Glutamatergic neuron (in vitro differentiated cells): ENCODE measurements at regions not wholly inside any gene's neighbourhood (a gene's known extent, or its start where the extent isn't known, plus 50 kb on each side); places are given as distances from the start of the nearest gene placed in this dataset.
A peak's percentile ranks its signal among the peaks of the same experiment; 100 is the strongest.

Experiments
- DNase-seq: peaks from one replicate; pipeline ENCODE4 v3.0.0; 2022
- H3K27ac Mint-ChIP-seq: one replicate; pipeline ENCODE4 v1.8.0; 2020; ENCODE audit warnings: mild to moderate bottlenecking, mixed read lengths, inconsistent platforms; ENCODE audit not compliant: unreplicated experiment
- H3K27me3 Mint-ChIP-seq: one replicate; pipeline ENCODE4 v1.8.0; 2020; ENCODE audit warnings: mild to moderate bottlenecking, moderate library complexity, mixed read lengths, inconsistent platforms; ENCODE audit not compliant: unreplicated experiment
- H3K36me3 Mint-ChIP-seq: one replicate; pipeline ENCODE4 v1.8.0; 2020; ENCODE audit warnings: mild to moderate bottlenecking, mixed read lengths, inconsistent platforms; ENCODE audit not compliant: unreplicated experiment
- H3K4me1 Mint-ChIP-seq: one replicate; pipeline ENCODE4 v1.8.0; 2020; ENCODE audit warnings: mild to moderate bottlenecking, low read depth, mixed read lengths, inconsistent platforms; ENCODE audit not compliant: unreplicated experiment
- H3K4me3 Mint-ChIP-seq: one replicate; pipeline ENCODE4 v1.8.0; 2020; ENCODE audit warnings: mild to moderate bottlenecking, mixed read lengths, inconsistent platforms; ENCODE audit not compliant: unreplicated experiment
- H3K9me3 Mint-ChIP-seq: one replicate; pipeline ENCODE4 v1.8.0; 2020; ENCODE audit warnings: mild to moderate bottlenecking, moderate library complexity, mixed read lengths, inconsistent platforms; ENCODE audit not compliant: unreplicated experiment
- TF ChIP-seq, protein P1 (sequence below): fragments of 200-600 bp; sonication (generic); IDR thresholded peaks from one replicate; pipeline ENCODE4 v1.5.0; 2021; ENCODE audit not compliant: partially characterized antibody, unreplicated experiment

GRCh38 chr7:131021460-131021859 lies 287.5 kb upstream of the KLF14 start:
- H3K27ac Mint-ChIP-seq, result no peak overlapping the region
- no peak for DNase-seq
- H3K4me1 Mint-ChIP-seq, result peaks cover 14% of the 10 kb centered on the region
- H3K36me3 Mint-ChIP-seq, result no peaks in the 10 kb centered on the region
- H3K27me3 Mint-ChIP-seq, result peaks cover 4% of the 10 kb centered on the region
- H3K9me3 Mint-ChIP-seq, result peaks cover 7% of the 10 kb centered on the region
- TF ChIP-seq, protein P1, sequence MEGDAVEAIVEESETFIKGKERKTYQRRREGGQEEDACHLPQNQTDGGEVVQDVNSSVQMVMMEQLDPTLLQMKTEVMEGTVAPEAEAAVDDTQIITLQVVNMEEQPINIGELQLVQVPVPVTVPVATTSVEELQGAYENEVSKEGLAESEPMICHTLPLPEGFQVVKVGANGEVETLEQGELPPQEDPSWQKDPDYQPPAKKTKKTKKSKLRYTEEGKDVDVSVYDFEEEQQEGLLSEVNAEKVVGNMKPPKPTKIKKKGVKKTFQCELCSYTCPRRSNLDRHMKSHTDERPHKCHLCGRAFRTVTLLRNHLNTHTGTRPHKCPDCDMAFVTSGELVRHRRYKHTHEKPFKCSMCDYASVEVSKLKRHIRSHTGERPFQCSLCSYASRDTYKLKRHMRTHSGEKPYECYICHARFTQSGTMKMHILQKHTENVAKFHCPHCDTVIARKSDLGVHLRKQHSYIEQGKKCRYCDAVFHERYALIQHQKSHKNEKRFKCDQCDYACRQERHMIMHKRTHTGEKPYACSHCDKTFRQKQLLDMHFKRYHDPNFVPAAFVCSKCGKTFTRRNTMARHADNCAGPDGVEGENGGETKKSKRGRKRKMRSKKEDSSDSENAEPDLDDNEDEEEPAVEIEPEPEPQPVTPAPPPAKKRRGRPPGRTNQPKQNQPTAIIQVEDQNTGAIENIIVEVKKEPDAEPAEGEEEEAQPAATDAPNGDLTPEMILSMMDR, result no peak
- H3K4me3 Mint-ChIP-seq, result no peak overlapping the region

- Mint-ChIP-seq H3K27me3 (peaks cover 4% of the 10 kb centered on the region), H3K36me3 (no peaks in the 10 kb centered on the region), H3K4me3 (peak overlapping the region; percentile 47), H3K9me3 (peaks cover 6% of the 10 kb centered on the region), H3K4me1 (peaks cover 18% of the 10 kb centered on the region), H3K27ac (no peak overlapping the region)
- TF ChIP-seq, protein P1, result no peak
- no peak for DNase-seq
Observed at GRCh38 chr7:131021902-131022301, 287.9 kb upstream of the KLF14 start.

DNA sequence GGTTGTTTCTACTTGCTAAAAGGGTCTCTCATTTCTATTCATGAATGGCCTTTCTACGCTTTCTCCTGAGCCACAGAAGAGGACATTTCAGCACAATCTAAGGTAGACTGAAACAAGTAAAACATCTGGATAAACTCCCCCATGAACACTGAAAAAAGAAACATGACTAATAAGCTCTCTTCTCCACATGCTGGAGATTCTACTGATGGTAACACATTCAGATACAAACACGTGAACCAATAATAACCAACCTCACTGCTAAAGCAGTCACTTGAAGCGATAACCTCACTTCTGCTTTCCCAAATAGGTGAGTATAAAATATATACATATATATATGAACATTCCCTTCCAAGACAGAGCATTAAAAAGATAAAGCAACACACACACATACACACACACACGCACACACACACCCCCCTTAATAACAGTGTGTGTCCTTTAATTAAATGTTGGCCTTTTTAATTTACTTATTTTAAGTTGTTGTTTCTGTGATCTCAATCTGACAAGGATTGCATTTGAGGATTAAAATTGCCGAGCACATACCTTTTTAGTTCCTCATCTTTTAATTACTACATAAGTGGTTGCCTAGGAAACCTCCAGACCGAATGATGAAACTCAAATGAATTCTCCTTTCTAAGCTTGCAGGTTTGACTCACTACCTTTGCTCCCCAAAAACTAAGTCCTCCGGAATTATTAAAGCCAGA lies 292.4 kb upstream of the KLF14 start:
- peaks cover 23% of the 10 kb centered on the region for H3K4me1 Mint-ChIP-seq
- peaks cover 2% of the 10 kb centered on the region for H3K9me3 Mint-ChIP-seq
- H3K27me3 Mint-ChIP-seq, result peaks cover 3% of the 10 kb centered on the region
- DNase-seq, result no peak
- H3K36me3 Mint-ChIP-seq, result no peaks in the 10 kb centered on the region
- no peak overlapping the region for H3K4me3 Mint-ChIP-seq
- TF ChIP-seq, protein P1, result no peak
- peak overlapping the region; percentile 95 for H3K27ac Mint-ChIP-seq

- Mint-ChIP-seq H3K4me1 (peaks cover 19% of the 10 kb centered on the region), H3K27me3 (peaks cover 1% of the 10 kb centered on the region), H3K4me3 (peak overlapping the region; percentile 60), H3K27ac (peak overlapping the region; percentile 95), H3K9me3 (peaks cover 2% of the 10 kb centered on the region), H3K36me3 (no peaks in the 10 kb centered on the region)
- DNase-seq, result peak; percentile 68
- TF ChIP-seq, protein P1, result no peak
Observed at GRCh38 chr7:131027287-131027773, 293.3 kb upstream of the KLF14 start.

DNA sequence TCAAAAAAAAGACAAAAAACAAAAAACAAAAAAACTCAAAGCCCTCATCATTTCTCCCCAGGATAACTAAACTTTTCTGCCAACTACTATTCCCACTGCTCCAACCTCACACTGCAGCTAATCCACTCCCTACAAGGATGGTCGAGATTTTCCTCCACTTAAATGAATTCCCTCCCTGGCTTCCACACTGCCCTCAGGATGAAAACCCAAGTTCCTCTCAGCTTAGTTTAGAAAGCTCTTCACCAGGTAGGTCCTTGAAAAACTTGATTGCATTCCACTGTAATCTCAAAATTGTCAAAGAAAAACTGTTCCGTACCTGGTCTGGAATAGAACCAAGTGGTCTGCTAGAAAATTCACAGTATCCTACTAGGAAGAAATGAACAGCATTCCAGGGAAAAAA lies 294.3 kb upstream of the KLF14 start:
- Mint-ChIP-seq H3K9me3 (peaks cover 2% of the 10 kb centered on the region), H3K4me1 (peaks cover 19% of the 10 kb centered on the region), H3K27ac (peak overlapping the region; percentile 74), H3K27me3 (peaks cover 1% of the 10 kb centered on the region), H3K4me3 (no peak overlapping the region), H3K36me3 (no peaks in the 10 kb centered on the region)
- DNase-seq, result no peak
- TF ChIP-seq, protein P1, result no peak
